Tibial nerve (tissue), 4 donors: ENCODE measurements at regions not wholly inside any gene's neighbourhood (a gene's known extent, or its start where the extent isn't known, plus 50 kb on each side); places are given as distances from the start of the nearest gene placed in this dataset.
"Not testable (repeated sequence)": the region's sequence is repeated elsewhere in the genome, so short reads cannot be mapped to it uniquely, and the experiment has no call there.

Experiments used
- DNase-seq, 2 donors: peaks; one replicate each; pipeline ENCODE4 v3.0.0-alpha.2; 2019; ENCODE audit warnings: low spot score in 2 of 2
- H3K27ac ChIP-seq, 4 donors: fragments of 200-600 bp; sonication (generic) in 3 of 4; one replicate each; pipeline ENCODE4 v1.5.1; 2017 to 2019; ENCODE audit warnings: mild to moderate bottlenecking in 1 of 4
- H3K27me3 ChIP-seq, 2 donors: fragments of 200-600 bp; sonication (generic) in 1 of 2; one replicate each; pipeline versions ENCODE4 v1.5.1 to v1.6.0; 2017 to 2019
- H3K36me3 ChIP-seq, 3 donors: fragments of 200-600 bp; sonication (generic); one replicate each; pipeline ENCODE4 v1.5.1; 2018 to 2019
- H3K4me1 ChIP-seq, 4 donors: fragments of 200-600 bp; sonication (generic) in 3 of 4; one replicate each; pipeline ENCODE4 v1.5.1; 2017 to 2019
- H3K4me3 ChIP-seq, 4 donors: fragments of 200-600 bp; sonication (generic) in 3 of 4; one replicate each; pipeline ENCODE4 v1.5.1; 2017 to 2019; ENCODE audit warnings: mild to moderate bottlenecking in 1 of 4, moderate library complexity in 1 of 4
- H3K9me3 ChIP-seq, 4 donors: fragments of 200-600 bp; sonication (generic) in 3 of 4; one replicate each; pipeline ENCODE4 v1.5.1; 2017 to 2019
- CTCF ChIP-seq, 5 experiments: fragments of 200-600 bp in 3 of 5; fragments of 450-650 bp in 2 of 5; sonication (generic) in 3 of 5; IDR thresholded peaks; one replicate each; pipeline ENCODE4 v1.5.1; 2016 to 2019; ENCODE audit warnings: antibody characterized with exemption in 5 of 5, mild to moderate bottlenecking in 3 of 5, moderate library complexity in 2 of 5
- EP300 ChIP-seq, 2 donors: sonication (generic); formaldehyde crosslinking; IDR thresholded peaks; one replicate each; pipeline ENCODE4 v1.6.1; 2017; ENCODE audit warnings: antibody characterized with exemption in 2 of 2, mild to moderate bottlenecking in 1 of 2
- POLR2A ChIP-seq, 2 donors: fragments of 450-650 bp; IDR thresholded peaks; one replicate each; pipeline ENCODE4 v1.6.1; 2017; ENCODE audit warnings: antibody characterized with exemption in 2 of 2, mild to moderate bottlenecking in 2 of 2, moderate library complexity in 2 of 2
- WGBS, 2 donors: methylation state at CpG; one replicate each; pipeline ENCODE4 v1.1.5; 2018; 5-methylcytosine and 5-hydroxymethylcytosine counted together

- Histone ChIP-seq H3K4me1 (no peaks in the 10 kb centered on the region), H3K36me3 (no peaks in the 10 kb centered on the region), H3K9me3 (peaks cover 0 to 5% (median 0%) of the 10 kb centered on the region in 4 donors), H3K27ac (no peak overlapping the region), H3K4me3 (no peak overlapping the region), H3K27me3 (no peaks in the 10 kb centered on the region)
- TF ChIP-seq EP300 (IDR thresholded peaks at IDR 0.05) (no peak), POLR2A (IDR thresholded peaks at IDR 0.05) (no peak), CTCF (IDR thresholded peaks at IDR 0.05) (no peak)
- no peak for DNase-seq
Observed at GRCh38 chr5:97297704-97298091, 114.7 kb upstream of the RIOK2 start.

- H3K27me3 ChIP-seq, H3K9me3 ChIP-seq, DNase-seq, H3K27ac ChIP-seq, H3K4me3 ChIP-seq, H3K4me1 ChIP-seq, H3K36me3 ChIP-seq: not testable (repeated sequence)
- WGBS, 2 donors, result 89 to 100% methylated on average over 1 to 15 of the region's 16 CpGs
Observed at GRCh38 chr5:97301181-97301580, 118.1 kb upstream of the RIOK2 start.

- TF ChIP-seq EP300 (IDR thresholded peaks at IDR 0.05) (no peak), CTCF (IDR thresholded peaks at IDR 0.05) (no peak), POLR2A (IDR thresholded peaks at IDR 0.05) (no peak)
- Histone ChIP-seq H3K27ac (no peak overlapping the region), H3K9me3 (peaks cover 0 to 26% (median 0%) of the 10 kb centered on the region in 4 donors), H3K4me1 (no peaks in the 10 kb centered on the region), H3K36me3 (no peaks in the 10 kb centered on the region), H3K27me3 (no peaks in the 10 kb centered on the region), H3K4me3 (no peak overlapping the region)
- 89 to 100% methylated on average over 1 of the region's 1 CpG for WGBS, 2 donors
- DNase-seq, result no peak
Observed at GRCh38 chr5:97338729-97339128, 155.7 kb upstream of the RIOK2 start.

- no peak overlapping the region for H3K4me3 ChIP-seq
- H3K4me1 ChIP-seq, result no peaks in the 10 kb centered on the region
- H3K27me3 ChIP-seq, result no peaks in the 10 kb centered on the region
- no peak for TF ChIP-seq CTCF (IDR thresholded peaks at IDR 0.05)
- TF ChIP-seq POLR2A (IDR thresholded peaks at IDR 0.05), result no peak
- no peak for TF ChIP-seq EP300 (IDR thresholded peaks at IDR 0.05)
- no peaks in the 10 kb centered on the region for H3K36me3 ChIP-seq
- no peak for DNase-seq
- H3K9me3 ChIP-seq, result peaks cover 0 to 37% (median 0%) of the 10 kb centered on the region in 4 donors
- H3K27ac ChIP-seq, result no peak overlapping the region
- WGBS, 2 donors, result 86 to 89% methylated on average over 4 of the region's 4 CpGs
Observed at GRCh38 chr5:97355775-97356174, 172.7 kb upstream of the RIOK2 start.

- TF ChIP-seq POLR2A (IDR thresholded peaks at IDR 0.05) (no peak), CTCF (IDR thresholded peaks at IDR 0.05) (no peak), EP300 (IDR thresholded peaks at IDR 0.05) (no peak)
- H3K9me3 ChIP-seq, result peaks cover 0 to 18% (median 0%) of the 10 kb centered on the region in 4 donors
- no peaks in the 10 kb centered on the region for H3K4me1 ChIP-seq
- H3K27ac ChIP-seq, result no peak overlapping the region
- no peaks in the 10 kb centered on the region for H3K27me3 ChIP-seq
- 73 to 83% methylated on average over 3 of the region's 3 CpGs for WGBS, 2 donors
- H3K36me3 ChIP-seq, result no peaks in the 10 kb centered on the region
- H3K4me3 ChIP-seq, result no peak overlapping the region
- DNase-seq, result no peak
Observed at GRCh38 chr5:97363577-97363976, 180.5 kb upstream of the RIOK2 start.

GRCh38 chr5:97364731-97365130, 181.7 kb upstream of the RIOK2 start:
- H3K27ac ChIP-seq, result no peak overlapping the region
- H3K9me3 ChIP-seq, result peaks cover 0 to 16% (median 0%) of the 10 kb centered on the region in 4 donors
- TF ChIP-seq EP300 (IDR thresholded peaks at IDR 0.05), result no peak
- TF ChIP-seq POLR2A (IDR thresholded peaks at IDR 0.05), result no peak
- no peak for TF ChIP-seq CTCF (IDR thresholded peaks at IDR 0.05)
- 18 to 23% methylated on average over 1 of the region's 1 CpG for WGBS, 2 donors
- H3K27me3 ChIP-seq, result no peaks in the 10 kb centered on the region
- no peaks in the 10 kb centered on the region for H3K4me1 ChIP-seq
- DNase-seq, result no peak
- no peak overlapping the region for H3K4me3 ChIP-seq
- no peaks in the 10 kb centered on the region for H3K36me3 ChIP-seq
